ENCODE measurements at regions not wholly inside any gene's neighbourhood (a gene's known extent, or its start where the extent isn't known, plus 50 kb on each side); places are given as distances from the start of the nearest gene placed in this dataset.

- no peaks in the 10 kb centered on the region for H3K4me1 Mint-ChIP-seq (ENCODE audit: low read depth)
- H3K9me3 Mint-ChIP-seq = no peaks in the 10 kb centered on the region
- H3K27ac Mint-ChIP-seq = no peak overlapping the region
- no peaks in the 10 kb centered on the region for H3K36me3 Mint-ChIP-seq (ENCODE audit: low read depth)
- H3K27me3 Mint-ChIP-seq = no peaks in the 10 kb centered on the region
- H3K4me3 Mint-ChIP-seq = no peak overlapping the region
- DNase-seq = no peak
Observed at GRCh38 chr2:83953697-83954096, 505.4 kb downstream of the SUCLG1 start.

DNA sequence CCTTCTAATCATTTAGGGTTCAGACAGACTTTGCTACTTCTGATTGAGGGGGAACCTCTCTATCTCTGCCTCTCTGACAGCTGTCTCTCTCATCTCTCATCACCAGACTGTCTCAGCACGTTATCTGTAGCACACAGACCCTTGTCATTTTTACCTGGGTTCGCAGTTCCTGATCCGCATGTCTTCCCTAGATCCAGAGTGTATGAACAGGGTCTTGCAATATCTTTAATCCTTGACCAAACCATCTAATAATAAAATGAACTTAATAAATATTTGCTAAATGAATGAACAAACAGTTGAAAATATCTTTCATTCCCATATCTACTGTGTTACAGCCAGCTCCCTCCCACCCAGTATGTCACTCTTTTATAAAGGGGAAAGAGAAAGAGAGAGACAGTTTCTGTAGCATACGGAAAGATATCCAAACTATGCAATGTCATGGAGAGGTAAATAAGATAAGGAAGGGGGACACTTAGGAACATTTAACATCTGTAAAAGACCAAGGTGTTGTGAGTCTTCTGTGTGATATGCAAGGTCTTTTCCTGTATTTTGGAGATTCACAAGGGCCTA, 507.6 kb downstream of the SUCLG1 start:
- no peak overlapping the region for H3K4me3 Mint-ChIP-seq
- H3K27me3 Mint-ChIP-seq = no peaks in the 10 kb centered on the region
- H3K9me3 Mint-ChIP-seq = no peaks in the 10 kb centered on the region
- H3K4me1 Mint-ChIP-seq (ENCODE audit: low read depth) = no peaks in the 10 kb centered on the region
- H3K36me3 Mint-ChIP-seq (ENCODE audit: low read depth) = no peaks in the 10 kb centered on the region
- H3K27ac Mint-ChIP-seq = no peak overlapping the region
- no peak for DNase-seq

DNA sequence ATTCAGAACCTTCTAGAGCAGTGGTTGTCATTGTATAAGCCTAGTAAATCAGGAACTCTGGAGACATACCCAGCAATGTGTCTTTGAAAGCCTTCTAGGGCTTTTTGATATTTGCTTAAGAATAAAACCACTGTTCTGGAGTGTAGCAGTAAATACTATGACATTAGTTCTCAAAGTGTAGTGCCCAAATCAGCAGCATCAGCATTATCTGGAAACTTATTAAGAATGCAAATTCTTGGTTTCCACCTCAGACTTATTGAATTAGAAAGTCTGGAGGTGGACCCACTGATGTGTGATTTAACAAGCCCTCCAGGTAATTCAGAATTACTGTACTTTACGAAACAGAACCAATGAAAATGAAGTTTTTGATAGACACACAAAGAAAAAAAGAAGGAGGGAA, 509.7 kb downstream of the SUCLG1 start:
- Mint-ChIP-seq H3K9me3 (no peaks in the 10 kb centered on the region), H3K36me3 (ENCODE audit: low read depth) (no peaks in the 10 kb centered on the region), H3K27ac (no peak overlapping the region), H3K4me3 (no peak overlapping the region), H3K4me1 (ENCODE audit: low read depth) (no peaks in the 10 kb centered on the region), H3K27me3 (no peaks in the 10 kb centered on the region)
- no peak for DNase-seq

GRCh38 chr2:83944191-83944590, 514.9 kb downstream of the SUCLG1 start:
- Mint-ChIP-seq H3K36me3 (ENCODE audit: low read depth) (no peaks in the 10 kb centered on the region), H3K27ac (no peak overlapping the region)

GRCh38 chr2:83943265-83943664, 515.8 kb downstream of the SUCLG1 start:
- no peak overlapping the region for H3K4me3 Mint-ChIP-seq
- no peak overlapping the region for H3K27ac Mint-ChIP-seq
- H3K36me3 Mint-ChIP-seq (ENCODE audit: low read depth) = no peaks in the 10 kb centered on the region
- no peak for DNase-seq
- H3K4me1 Mint-ChIP-seq (ENCODE audit: low read depth) = no peaks in the 10 kb centered on the region
- no peaks in the 10 kb centered on the region for H3K9me3 Mint-ChIP-seq
- H3K27me3 Mint-ChIP-seq = no peaks in the 10 kb centered on the region

More at GRCh38 chr2:83944191-83944590, 514.9 kb downstream of the SUCLG1 start:
- Mint-ChIP-seq H3K4me1 (ENCODE audit: low read depth) (no peaks in the 10 kb centered on the region), H3K9me3 (no peaks in the 10 kb centered on the region), H3K27me3 (no peaks in the 10 kb centered on the region), H3K4me3 (no peak overlapping the region)
- DNase-seq = no peak

- Mint-ChIP-seq H3K27ac (no peak overlapping the region), H3K9me3 (no peaks in the 10 kb centered on the region), H3K4me3 (no peak overlapping the region), H3K4me1 (ENCODE audit: low read depth) (no peaks in the 10 kb centered on the region), H3K27me3 (no peaks in the 10 kb centered on the region), H3K36me3 (ENCODE audit: low read depth) (no peaks in the 10 kb centered on the region)
- no peak for DNase-seq
Observed at GRCh38 chr2:83941886-83942285, 517.2 kb downstream of the SUCLG1 start.

DNA sequence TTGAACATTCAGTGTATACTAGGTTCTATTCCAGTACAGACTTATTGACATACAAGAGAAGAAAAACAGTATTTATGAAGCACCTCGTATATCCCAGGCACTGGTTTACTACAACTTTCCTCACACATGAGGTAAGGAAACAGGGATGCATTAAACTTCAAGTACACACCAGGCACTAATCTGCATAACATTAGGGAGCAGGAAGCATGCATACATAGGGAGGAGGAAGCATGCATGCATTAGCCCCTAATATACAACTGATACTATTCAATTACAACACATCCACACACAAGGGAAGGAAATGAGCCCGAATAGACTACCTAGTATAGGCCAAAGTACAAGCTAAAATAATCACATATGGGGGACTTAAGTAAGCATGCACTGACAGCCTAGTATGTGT, 525.3 kb downstream of the SUCLG1 start:
- Mint-ChIP-seq H3K4me1 (ENCODE audit: low read depth) (no peaks in the 10 kb centered on the region), H3K4me3 (no peak overlapping the region)
- no peak for DNase-seq

DNA sequence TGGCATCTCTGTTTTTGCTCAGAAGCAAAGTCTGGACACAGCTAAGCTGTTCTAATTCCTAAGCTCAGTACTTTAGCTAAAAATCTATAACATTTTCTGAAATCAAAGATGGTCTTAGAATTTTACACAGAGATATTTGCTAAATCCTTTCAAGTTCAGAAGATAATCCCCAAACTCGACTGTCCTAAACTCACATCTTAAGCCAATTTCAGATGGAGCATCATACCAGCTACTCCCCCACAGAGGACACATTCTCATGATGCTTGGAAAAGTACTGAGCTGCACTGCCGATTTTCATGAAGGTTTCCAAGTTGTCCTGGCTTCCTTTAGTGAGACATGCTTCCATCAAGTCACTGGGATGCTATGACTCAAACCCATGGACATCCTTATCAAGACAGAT, 535.5 kb downstream of the SUCLG1 start:
- H3K4me1 Mint-ChIP-seq (ENCODE audit: low read depth) = no peaks in the 10 kb centered on the region
- no peak for DNase-seq
- peaks cover 3% of the 10 kb centered on the region for H3K9me3 Mint-ChIP-seq
- H3K27ac Mint-ChIP-seq = no peak overlapping the region
- H3K4me3 Mint-ChIP-seq = no peak overlapping the region
- peaks cover 2% of the 10 kb centered on the region for H3K27me3 Mint-ChIP-seq
- no peaks in the 10 kb centered on the region for H3K36me3 Mint-ChIP-seq (ENCODE audit: low read depth)

More for the DNA sequence above, 525.3 kb downstream of the SUCLG1 start:
- Mint-ChIP-seq H3K27me3 (no peaks in the 10 kb centered on the region), H3K27ac (no peak overlapping the region), H3K9me3 (no peaks in the 10 kb centered on the region), H3K36me3 (ENCODE audit: low read depth) (no peaks in the 10 kb centered on the region)

DNA sequence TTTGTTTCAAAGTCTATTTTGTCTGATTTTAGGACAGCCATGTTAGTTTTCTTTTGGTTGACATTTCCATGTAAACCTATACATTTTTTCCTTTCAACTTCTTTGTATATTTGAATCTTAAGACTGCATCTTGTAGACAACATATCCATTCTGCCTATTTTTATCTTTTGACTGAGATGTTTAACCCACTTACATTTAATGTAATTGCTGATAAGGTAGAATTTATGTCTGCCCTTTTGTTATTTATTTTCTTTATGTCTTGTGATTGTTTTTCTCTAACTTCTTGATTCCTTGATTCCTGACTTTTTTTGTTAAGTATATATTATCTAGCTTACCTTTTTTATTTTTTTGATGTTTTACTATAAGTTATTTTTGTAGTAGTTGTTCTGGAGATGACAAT, 542.5 kb downstream of the SUCLG1 start:
- Mint-ChIP-seq H3K4me1 (ENCODE audit: low read depth) (no peaks in the 10 kb centered on the region), H3K36me3 (ENCODE audit: low read depth) (no peaks in the 10 kb centered on the region), H3K27ac (no peak overlapping the region), H3K9me3 (peaks cover 3% of the 10 kb centered on the region), H3K27me3 (no peaks in the 10 kb centered on the region), H3K4me3 (no peak overlapping the region)
- DNase-seq = no peak

- Mint-ChIP-seq H3K27ac (no peak overlapping the region), H3K9me3 (no peaks in the 10 kb centered on the region), H3K27me3 (no peaks in the 10 kb centered on the region), H3K4me3 (no peak overlapping the region), H3K36me3 (ENCODE audit: low read depth) (no peaks in the 10 kb centered on the region), H3K4me1 (ENCODE audit: low read depth) (no peaks in the 10 kb centered on the region)
- no peak for DNase-seq
Observed at GRCh38 chr2:83915381-83915780, 543.7 kb downstream of the SUCLG1 start.

GRCh38 chr2:83908750-83909149, 550.3 kb downstream of the SUCLG1 start:
- DNase-seq = no peak
- H3K4me3 Mint-ChIP-seq = no peak overlapping the region
- H3K9me3 Mint-ChIP-seq = peaks cover 4% of the 10 kb centered on the region
- no peak overlapping the region for H3K27ac Mint-ChIP-seq
- H3K36me3 Mint-ChIP-seq (ENCODE audit: low read depth) = no peaks in the 10 kb centered on the region
- H3K4me1 Mint-ChIP-seq (ENCODE audit: low read depth) = no peaks in the 10 kb centered on the region
- H3K27me3 Mint-ChIP-seq = no peaks in the 10 kb centered on the region

GRCh38 chr2:83901317-83901716, 557.8 kb downstream of the SUCLG1 start:
- Mint-ChIP-seq H3K4me3 (no peak overlapping the region), H3K27ac (no peak overlapping the region), H3K9me3 (no peaks in the 10 kb centered on the region), H3K36me3 (ENCODE audit: low read depth) (no peaks in the 10 kb centered on the region), H3K4me1 (ENCODE audit: low read depth) (no peaks in the 10 kb centered on the region), H3K27me3 (peaks cover 2% of the 10 kb centered on the region)
- DNase-seq = no peak

DNA sequence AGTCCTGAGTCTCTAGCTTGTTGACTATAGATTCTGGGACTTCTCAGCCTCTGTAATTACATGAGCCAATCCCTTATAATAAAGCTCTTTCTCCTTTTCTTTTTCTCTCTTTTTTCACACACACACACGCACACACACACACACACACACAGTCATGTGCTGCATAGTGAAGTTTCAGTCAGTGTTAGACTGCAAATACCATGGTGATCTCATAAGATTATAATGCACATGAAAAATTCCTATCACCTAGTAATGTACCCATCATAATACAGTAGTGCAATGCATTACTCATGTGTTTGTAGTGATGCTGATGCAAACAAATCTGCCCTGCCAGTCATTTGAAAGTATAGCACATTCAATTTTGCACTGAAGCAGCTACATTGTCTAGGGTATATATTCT, 558.2 kb downstream of the SUCLG1 start:
- Mint-ChIP-seq H3K36me3 (ENCODE audit: low read depth) (no peaks in the 10 kb centered on the region), H3K27me3 (peaks cover 2% of the 10 kb centered on the region), H3K9me3 (no peaks in the 10 kb centered on the region), H3K4me1 (ENCODE audit: low read depth) (no peaks in the 10 kb centered on the region), H3K4me3 (no peak overlapping the region), H3K27ac (no peak overlapping the region)
- no peak for DNase-seq

DNA sequence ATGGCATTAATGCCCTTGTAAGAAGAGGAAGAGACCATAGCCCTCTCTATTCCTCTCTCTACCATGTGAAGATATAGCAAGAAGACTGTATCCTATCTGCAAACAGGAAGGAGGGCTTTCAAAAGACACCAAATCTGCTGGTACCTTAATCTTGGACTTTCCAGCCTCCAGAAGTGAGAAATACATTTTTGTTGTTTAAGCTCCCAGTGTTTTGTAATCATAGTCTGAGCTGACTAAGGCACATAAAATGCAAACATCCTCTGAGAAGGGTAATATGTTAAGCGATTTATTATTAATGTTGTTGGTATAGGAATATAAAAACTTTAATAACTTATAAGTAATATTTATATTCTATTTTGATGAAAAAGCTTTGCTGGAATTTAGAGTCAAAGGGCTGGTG, 559.8 kb downstream of the SUCLG1 start:
- DNase-seq = no peak
- Mint-ChIP-seq H3K4me1 (ENCODE audit: low read depth) (no peaks in the 10 kb centered on the region), H3K36me3 (ENCODE audit: low read depth) (no peaks in the 10 kb centered on the region), H3K9me3 (no peaks in the 10 kb centered on the region), H3K27me3 (peaks cover 2% of the 10 kb centered on the region), H3K4me3 (no peak overlapping the region), H3K27ac (no peak overlapping the region)

DNA sequence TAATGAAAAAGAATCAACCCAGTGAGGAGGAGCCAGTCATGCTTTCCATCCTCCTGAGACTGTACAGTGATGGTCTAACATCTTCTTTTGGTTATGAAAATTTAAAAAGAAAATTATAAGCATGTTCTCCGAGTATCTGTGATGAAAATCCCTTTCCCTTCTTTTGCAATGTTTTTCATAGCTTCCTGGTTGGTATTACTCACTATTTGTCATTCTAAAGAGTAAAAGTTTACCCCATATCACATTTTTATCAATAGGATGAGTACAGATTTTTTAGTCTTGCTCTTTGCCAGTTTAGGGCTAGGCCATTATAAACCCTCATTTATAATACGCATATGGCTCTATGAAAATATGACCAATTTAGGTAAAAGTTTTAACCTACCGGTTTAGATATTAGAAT, 564.1 kb downstream of the SUCLG1 start:
- H3K4me3 Mint-ChIP-seq = no peak overlapping the region
- no peaks in the 10 kb centered on the region for H3K9me3 Mint-ChIP-seq
- H3K27ac Mint-ChIP-seq = no peak overlapping the region
- H3K27me3 Mint-ChIP-seq = peaks cover 2% of the 10 kb centered on the region
- H3K4me1 Mint-ChIP-seq (ENCODE audit: low read depth) = no peaks in the 10 kb centered on the region
- DNase-seq = no peak
- no peaks in the 10 kb centered on the region for H3K36me3 Mint-ChIP-seq (ENCODE audit: low read depth)

- Mint-ChIP-seq H3K9me3 (no peaks in the 10 kb centered on the region), H3K4me3 (no peak overlapping the region), H3K36me3 (ENCODE audit: low read depth) (no peaks in the 10 kb centered on the region), H3K27ac (no peak overlapping the region), H3K4me1 (ENCODE audit: low read depth) (no peaks in the 10 kb centered on the region), H3K27me3 (no peaks in the 10 kb centered on the region)
- DNase-seq = no peak
Observed at GRCh38 chr2:83887757-83888156, 571.3 kb downstream of the SUCLG1 start.
